ENCODE measurements at regions not wholly inside any gene's neighbourhood (a gene's known extent, or its start where the extent isn't known, plus 50 kb on each side); places are given as distances from the start of the nearest gene placed in this dataset.

DNA sequence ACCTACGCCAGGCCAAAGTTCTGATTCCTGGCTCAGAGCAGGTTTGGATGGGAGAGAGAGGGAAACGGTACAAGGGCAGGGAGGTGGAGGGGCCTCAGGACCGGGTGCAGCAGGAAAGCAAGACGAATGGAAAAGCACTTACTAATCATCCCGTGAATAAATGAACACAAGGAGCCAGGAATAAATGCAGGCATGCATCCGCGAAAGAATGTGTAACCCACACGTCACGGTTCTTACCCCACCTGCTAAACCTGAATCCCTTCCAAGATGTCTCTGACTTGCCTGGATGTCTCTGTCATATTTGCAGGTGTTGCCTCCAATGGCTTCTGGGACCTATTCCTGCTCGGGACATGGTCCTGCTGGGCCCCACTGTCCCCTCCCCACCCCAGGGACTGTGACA, 335.2 kb upstream of the RNF32 start:
- no peak overlapping the region for H3K4me2 ChIP-seq
- peaks cover 6% of the 10 kb centered on the region; the same call in 2 of the 3 replicates for H3K4me1 Mint-ChIP-seq
- no peak overlapping the region for H3K27ac ChIP-seq (ENCODE audit: low read depth)
- no peaks in the 10 kb centered on the region for H4K20me1 ChIP-seq (replicated peaks; ENCODE audit: insufficient read depth)
- TF ChIP-seq POLR2AphosphoS5 (IDR thresholded peaks at IDR 0.05; ENCODE audit: low read depth) (no peak), EZH2phosphoT487 (IDR thresholded peaks at IDR 0.05; ENCODE audit: unreplicated experiment) (no peak), STAT1 (IDR thresholded peaks at IDR 0.05; ENCODE audit: unreplicated experiment) (no peak), REST (IDR thresholded peaks at IDR 0.05; ENCODE audit: unreplicated experiment) (no peak), ZNF114 (CRISPR knock-in tag; IDR thresholded peaks at IDR 0.05) (no peak), EZH2 (IDR thresholded peaks at IDR 0.05; ENCODE audit: low read depth, unreplicated experiment) (no peak), CREB1 (CRISPR knock-in tag; IDR thresholded peaks at IDR 0.05; ENCODE audit: low read depth) (no peak), ETS1 (IDR thresholded peaks at IDR 0.05) (no peak), ZNF462 (CRISPR knock-in tag; IDR thresholded peaks at IDR 0.05) (no peak), ZNF331 (CRISPR knock-in tag; IDR thresholded peaks at IDR 0.05; ENCODE audit: low read depth) (no peak), NANOG (IDR thresholded peaks at IDR 0.05; ENCODE audit: borderline replicate concordance) (no peak), JUNB (IDR thresholded peaks at IDR 0.05; ENCODE audit: unreplicated experiment) (no peak)
- TF ChIP-seq, protein P1, sequence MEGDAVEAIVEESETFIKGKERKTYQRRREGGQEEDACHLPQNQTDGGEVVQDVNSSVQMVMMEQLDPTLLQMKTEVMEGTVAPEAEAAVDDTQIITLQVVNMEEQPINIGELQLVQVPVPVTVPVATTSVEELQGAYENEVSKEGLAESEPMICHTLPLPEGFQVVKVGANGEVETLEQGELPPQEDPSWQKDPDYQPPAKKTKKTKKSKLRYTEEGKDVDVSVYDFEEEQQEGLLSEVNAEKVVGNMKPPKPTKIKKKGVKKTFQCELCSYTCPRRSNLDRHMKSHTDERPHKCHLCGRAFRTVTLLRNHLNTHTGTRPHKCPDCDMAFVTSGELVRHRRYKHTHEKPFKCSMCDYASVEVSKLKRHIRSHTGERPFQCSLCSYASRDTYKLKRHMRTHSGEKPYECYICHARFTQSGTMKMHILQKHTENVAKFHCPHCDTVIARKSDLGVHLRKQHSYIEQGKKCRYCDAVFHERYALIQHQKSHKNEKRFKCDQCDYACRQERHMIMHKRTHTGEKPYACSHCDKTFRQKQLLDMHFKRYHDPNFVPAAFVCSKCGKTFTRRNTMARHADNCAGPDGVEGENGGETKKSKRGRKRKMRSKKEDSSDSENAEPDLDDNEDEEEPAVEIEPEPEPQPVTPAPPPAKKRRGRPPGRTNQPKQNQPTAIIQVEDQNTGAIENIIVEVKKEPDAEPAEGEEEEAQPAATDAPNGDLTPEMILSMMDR (conservative IDR thresholded peaks at IDR 0.05; ENCODE audit: low read depth in 2 of 2) = no peak
- no peak overlapping the region for H3K4me3 Mint-ChIP-seq
- no peak overlapping the region for H3K4me3 ChIP-seq
- H3K9me3 Mint-ChIP-seq = no peaks in the 10 kb centered on the region
- no peak overlapping the region for H2AFZ ChIP-seq
- no peaks in the 10 kb centered on the region for H3K27me3 ChIP-seq (ENCODE audit: insufficient read depth)
- no peaks in the 10 kb centered on the region for H3K36me3 ChIP-seq (ENCODE audit: insufficient read depth)
- H3K36me3 Mint-ChIP-seq (ENCODE audit: low read depth) = no peaks in the 10 kb centered on the region
- no peaks in the 10 kb centered on the region for H3K4me1 ChIP-seq (ENCODE audit: insufficient read depth)
- DNase-seq (ENCODE audit: low spot score) = no peak
- H3K27me3 Mint-ChIP-seq (ENCODE audit: insufficient read depth, low read depth, poor library complexity) = peaks cover 3% of the 10 kb centered on the region
- no peak overlapping the region for H3K27ac Mint-ChIP-seq
- ATAC-seq = no peak
- H3K9me2 ChIP-seq (ENCODE audit: insufficient read depth) = no peaks in the 10 kb centered on the region
- H3K79me2 ChIP-seq (replicated peaks; ENCODE audit: insufficient read depth) = no peaks in the 10 kb centered on the region
- H3F3A ChIP-seq (replicated peaks; ENCODE audit: low read depth) = no peaks in the 10 kb centered on the region

All from GM23338 (cell line).